KBM-7 (cell line): ENCODE measurements at regions not wholly inside any gene's neighbourhood (a gene's known extent, or its start where the extent isn't known, plus 50 kb on each side); places are given as distances from the start of the nearest gene placed in this dataset.
"Not testable (repeated sequence)": the region's sequence is repeated elsewhere in the genome, so short reads cannot be mapped to it uniquely, and the experiment has no call there.

Source experiments
- DNase-seq: peaks from one replicate; pipeline ENCODE4 v3.0.0-alpha.2; 2015
- in situ Hi-C: fragments of 300-500 bp; cut with MboI; formaldehyde crosslinking; loops from 2 replicates; pipeline ENCODE4 v1.14.3; 2020; ENCODE audit warnings: low sequenced_read_pairs, low pct_unique_long_range_greater_than_20kb, mixed read lengths

DNA sequence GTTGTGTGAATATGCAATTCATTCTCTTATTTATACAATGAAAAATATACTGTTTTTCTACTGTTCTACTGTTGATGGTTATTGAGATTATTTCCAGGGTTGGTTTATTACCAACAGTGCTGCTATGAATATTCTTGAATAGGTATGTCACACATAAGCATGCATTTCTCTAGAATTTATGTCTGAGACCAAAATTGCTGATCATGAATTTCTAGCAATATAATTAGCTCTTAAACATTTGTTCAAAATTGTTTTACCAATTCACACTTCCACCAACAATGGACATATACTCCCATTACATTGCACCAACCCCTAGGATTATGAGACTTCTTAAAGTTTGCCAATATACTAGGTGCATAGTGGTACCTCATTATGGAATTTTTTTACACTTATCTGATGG lies 164.1 kb upstream of the KCNQ5 start:
- no peak for DNase-seq
- in situ Hi-C loops: no loop called here

DNA sequence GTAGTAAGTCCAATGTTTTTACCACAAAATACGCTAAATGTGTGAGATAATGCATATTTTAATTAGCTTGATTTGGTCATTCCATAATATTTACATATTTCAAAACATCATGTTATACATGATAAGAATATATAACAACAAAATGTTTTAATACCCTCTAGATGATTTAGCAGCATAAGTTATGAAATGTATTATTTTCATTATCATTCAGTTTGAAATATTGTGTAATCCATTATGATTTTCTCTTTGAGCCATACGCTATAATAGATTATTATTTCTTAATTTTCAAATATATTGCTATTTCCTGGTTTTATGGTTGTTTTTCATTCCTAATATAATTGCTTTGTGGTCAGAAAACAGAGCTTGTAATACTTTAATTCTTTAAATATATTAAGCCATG lies 163.3 kb upstream of the KCNQ5 start:
- in situ Hi-C loops: no loop called here
- DNase-seq: no peak

DNA sequence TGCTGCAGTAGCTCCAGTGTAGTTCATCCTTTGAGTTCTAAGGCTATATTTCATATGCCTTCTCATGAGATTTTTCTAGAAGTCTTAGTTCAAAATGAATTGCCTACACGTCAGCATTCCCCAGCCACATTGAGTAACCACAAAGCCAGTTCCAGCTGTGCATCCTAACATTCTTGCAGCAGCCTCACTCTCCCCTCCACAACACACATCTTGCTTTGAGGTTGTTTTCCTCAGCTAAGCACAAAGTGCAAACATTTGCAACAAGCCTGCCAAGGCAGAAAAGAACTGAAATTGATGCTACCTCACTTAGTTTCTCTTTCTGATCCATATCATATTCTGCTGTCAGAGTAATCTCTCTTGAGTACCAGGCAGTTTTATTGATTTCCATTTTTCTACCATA lies 160.7 kb upstream of the KCNQ5 start:
- in situ Hi-C loops: no loop called here
- DNase-seq: no peak

DNA sequence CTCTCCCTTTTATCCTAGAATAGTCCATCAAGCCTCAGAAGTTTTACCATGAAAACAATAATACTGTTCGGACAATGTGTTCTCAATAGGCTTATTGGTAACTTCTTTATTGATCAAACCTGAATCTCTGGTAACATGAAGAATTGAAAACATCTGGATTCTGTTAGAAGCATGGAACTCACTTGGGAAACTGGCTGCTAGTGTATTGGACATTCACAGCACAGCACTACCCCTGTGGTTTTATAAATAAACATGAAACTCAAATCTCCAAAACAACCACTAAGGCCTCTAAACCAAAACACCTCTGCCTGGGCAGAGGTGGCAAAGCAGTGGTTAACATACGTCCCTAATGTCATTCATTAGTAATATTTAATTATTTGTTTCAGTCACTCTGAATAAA lies 157.6 kb upstream of the KCNQ5 start:
- DNase-seq: no peak
- in situ Hi-C loops: no loop called here

DNA sequence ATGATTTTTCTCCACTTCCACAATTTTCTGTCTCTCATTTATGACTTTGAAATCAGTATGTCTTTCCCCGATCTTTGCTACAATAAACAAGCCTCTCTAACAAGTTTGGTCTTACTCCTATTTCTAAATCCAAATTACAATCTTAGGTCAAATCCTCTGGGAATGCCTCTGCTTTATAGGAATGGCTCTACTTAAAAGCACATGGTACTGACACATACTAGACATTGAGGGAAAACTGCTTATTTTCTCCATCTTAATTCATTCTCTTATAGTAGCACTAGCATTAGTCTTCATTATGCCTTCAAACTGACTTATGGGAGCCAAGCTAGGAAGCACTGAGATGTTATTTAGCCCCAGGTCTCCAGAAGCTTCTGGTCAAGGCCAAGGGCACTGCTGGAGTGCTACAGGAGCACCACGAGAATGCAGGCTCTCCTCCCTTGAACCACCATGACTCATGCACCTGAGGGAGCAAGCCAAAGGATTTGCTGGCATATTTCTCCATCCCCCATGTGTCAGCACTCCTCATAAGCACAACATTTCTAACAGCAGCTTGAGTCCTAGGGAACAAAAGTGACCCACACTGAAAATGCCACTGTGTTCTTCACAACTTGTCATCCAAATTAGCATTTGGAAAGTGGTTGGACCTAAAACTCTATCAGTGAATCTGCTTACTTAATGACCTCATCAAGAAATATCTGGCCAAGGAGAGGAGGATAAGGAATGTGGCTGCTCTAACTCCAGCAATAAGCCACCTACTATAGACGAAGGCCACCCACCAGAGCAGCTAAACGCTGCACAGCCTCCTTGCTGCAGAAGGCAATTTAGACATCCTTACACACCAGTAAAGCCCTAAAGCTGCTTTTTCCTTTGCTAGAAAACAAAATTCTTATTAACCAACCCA lies 156.8 kb upstream of the KCNQ5 start:
- in situ Hi-C loops: no loop called here
- DNase-seq: no peak

DNA sequence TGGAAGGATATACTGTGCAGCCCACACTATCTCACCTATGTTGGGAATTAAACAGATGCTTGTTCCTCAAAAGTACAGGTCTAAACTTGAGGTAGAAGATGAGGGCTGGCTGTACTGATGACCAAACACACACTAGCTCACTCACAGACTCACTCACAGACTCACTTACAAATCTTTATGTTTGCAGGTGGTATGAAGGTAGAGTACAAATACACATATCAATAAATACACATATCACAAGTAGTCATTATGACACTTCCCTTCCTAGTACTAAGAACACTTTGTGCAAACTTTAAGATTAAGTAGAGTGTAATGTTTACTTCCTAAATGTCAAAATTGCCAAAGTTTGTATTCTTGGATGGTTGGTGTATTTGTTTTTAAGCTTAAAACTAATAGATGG lies 155.4 kb upstream of the KCNQ5 start:
- DNase-seq: no peak
- in situ Hi-C loops: no loop called here

DNA sequence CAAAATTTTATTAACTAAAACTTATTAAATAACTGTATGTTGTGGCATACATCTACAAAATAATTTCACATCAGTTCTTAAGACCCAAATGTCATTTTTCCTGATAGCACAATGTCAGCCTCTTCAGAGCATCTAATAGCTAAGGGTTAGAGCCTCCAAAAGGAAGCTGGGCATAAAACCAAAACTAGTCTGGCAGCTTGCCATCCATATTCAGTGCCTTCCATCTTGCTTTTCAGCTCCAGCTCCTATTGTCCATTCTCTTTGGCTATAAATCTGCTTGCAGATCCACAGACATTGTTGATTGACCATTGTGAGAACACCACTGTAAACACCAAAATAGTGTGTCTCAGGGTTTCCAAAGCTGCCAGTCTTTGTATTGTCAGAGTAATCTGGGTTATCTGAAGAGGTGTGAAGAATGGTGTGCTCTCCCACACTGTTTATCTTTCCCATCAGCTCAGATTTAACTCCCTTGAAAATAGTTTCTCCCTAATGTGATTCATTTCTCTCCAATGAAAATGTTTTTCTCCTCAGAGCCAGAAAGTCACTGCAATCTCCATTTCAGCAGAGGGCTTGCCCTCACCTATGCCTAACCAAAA lies 154.8 kb upstream of the KCNQ5 start:
- in situ Hi-C loops: no loop called here
- DNase-seq: no peak

DNA sequence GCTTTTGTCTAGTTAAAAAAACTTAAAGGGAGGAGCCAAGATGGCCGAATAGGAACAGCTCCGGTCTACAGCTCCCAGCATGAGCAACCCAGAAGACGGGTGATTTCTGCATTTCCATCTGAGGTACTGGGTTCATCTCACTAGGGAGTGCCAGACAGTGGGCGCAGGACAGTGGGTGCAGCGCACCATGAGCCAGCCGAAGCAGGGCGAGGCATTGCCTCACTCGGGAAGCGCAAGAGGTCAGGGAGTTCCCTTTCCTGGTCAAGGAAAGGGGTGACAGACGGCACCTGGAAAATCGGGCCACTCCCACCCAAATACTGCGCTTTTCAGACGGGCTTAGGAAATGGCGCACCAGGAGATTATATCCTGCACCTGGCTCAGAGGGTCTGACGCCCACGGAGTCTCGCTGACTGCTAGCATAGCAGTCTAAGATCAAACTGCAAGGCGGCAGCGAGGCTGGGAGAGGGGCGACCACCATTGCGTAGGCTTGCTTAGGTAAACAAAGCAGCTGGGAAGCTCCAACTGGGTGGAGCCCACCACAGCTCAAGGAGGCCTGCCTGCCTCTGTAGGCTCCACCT lies 152.4 kb upstream of the KCNQ5 start:
- DNase-seq, in situ Hi-C loops: not testable (repeated sequence)

DNA sequence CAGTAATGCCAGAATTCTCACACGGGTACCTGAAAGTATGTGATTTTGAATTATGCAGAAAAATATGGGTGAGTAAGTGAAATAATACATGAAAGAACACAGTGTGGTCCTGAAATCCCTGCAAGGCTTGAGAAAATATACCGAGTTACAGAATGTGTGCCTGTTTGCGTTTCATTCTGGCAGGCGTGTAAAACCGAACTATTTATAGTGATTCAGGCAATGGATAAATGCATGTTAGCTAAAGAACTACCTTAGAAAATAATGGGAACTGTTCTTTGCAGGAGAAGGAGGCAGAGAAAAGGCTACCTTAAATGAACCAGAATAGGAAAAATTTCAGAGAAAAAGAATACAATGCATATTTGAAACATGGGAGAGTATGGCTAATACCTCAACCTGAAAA lies 145.8 kb upstream of the KCNQ5 start:
- no peak for DNase-seq
- in situ Hi-C loops: no loop called here

DNA sequence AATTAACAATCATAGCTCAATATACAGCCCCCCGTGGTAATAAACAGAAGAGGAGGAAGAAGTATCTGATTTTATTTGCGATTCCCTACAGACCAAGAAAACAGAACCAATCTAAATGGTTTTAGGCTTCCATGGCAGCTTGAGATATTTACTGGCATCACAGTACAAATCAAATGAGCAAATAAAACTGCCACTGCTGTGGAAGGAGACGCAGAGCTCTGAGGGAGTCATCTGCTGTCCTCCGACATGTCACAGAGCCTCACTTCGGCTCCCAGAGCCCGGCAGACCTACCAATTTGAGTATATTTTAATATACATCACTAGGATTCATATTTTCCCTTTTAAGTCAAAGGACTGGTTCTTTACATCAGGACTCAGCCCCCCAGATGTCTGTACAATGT lies 145.2 kb upstream of the KCNQ5 start:
- DNase-seq: no peak
- in situ Hi-C loops: no loop called here

DNA sequence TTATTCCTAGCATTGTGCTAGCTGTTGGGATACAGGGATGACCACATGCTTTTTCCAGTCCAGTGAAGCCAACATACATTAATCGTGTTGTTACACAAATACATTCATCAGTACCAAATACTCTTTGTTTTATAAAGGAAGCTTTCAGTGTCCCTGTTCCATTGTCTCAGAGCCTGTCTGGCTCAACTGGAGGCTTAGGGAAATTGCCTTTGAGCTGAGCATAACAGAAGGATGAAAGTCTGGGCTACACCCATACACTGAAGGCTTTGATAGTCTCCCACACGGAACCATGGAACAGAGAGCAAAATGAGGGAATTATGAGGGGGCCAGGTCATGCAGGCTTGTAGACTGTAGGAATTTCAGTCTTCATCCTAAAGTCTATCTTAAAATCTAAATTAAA lies 126.4 kb upstream of the KCNQ5 start:
- DNase-seq: no peak
- in situ Hi-C loops: no loop called here

DNA sequence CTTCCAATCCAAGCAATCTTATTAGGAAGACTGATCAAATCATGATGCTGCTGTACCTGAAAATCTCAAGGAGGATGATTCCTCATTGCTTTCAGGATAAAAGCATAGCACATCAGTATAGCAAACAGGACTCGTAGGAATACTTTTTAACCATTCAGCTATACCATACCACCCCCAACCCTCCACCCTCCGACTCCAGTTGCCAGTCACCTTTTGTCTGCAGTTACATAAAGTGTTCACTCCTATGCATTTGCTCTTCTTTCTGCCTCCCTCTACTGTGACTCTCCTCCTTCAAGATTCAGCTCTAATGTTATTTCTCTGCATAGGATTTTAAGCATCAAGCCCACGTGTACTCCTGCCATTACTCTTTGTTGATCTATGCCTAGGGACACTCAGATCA lies 124.7 kb upstream of the KCNQ5 start:
- DNase-seq: no peak
- in situ Hi-C loops: no loop called here

DNA sequence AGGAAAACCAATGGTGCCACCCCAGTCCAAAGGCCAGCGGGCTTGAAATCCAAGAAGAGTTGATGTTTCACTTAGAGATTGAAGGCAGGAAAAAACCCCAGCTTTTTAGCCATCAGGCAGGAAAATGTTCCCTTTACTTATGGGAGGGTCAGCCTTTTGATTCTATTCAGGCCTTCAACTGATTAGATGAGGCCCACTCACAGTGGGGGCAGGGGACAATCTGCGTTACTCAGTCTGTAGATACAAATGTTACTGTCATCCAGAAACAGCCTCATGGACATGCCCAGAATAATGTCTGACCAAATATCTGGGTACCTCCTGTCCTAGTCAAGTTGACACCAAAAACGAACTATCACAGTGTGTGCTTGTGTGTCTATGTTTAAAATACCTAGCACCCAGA lies 121.2 kb upstream of the KCNQ5 start:
- DNase-seq: no peak
- in situ Hi-C loops: no loop called here

DNA sequence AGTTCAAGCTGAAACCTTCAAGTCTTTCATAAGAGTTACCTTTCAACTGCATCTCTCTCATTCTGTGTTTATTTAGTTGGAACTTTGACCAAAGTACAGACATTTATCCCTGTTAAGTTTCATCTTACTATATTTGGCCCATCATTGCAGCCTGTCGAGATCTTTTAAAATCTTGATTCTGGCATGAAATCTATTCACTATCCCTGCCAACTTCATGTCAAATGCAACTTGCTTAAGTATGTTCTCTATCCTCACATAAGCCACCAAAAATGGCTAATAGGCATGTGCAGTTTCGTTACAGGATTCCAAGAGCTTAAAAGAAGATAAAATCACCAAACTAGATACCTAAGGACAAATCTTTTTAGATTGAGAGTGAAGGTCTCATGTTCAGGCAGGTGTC lies 117.5 kb upstream of the KCNQ5 start:
- in situ Hi-C loops: no loop called here
- DNase-seq: no peak

DNA sequence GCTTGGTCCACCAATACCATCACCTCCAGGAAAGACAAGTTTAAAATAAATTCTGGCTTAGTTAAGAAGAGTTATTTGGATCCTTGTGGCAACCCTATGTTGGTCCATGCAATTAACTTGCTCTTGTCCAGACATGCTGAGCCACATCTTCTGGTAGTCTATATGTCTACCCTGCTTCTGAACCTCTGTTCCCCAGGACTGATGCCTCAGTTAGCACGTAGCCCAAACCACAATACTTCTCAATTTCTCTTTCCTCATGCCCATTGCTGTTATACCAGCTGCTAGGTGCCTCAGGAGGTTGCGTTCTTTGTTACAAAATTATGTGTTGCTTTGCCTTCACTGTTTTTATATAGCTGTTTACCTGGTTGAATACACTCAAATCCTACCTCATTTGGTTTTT lies 116.4 kb upstream of the KCNQ5 start:
- in situ Hi-C loops: no loop called here
- no peak for DNase-seq

DNA sequence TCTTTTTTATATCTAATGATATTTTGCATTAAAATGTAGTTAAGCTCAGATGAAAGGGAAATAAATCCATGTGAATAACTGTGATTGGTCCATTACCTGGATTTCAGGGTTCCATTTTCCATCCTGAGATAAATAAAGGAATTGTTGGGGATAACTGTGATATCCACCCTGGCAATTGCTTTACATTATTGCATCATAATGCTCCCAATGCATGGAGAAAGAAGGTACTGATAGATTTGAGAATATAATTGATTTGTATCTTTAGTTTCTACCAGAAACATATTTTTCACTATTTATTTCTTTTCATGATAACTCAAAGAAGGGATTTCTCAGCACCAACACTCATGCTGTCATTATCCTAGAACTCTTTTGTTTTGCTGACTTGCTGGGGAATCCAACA lies 102.0 kb upstream of the KCNQ5 start:
- DNase-seq: no peak
- in situ Hi-C loops: no loop called here

DNA sequence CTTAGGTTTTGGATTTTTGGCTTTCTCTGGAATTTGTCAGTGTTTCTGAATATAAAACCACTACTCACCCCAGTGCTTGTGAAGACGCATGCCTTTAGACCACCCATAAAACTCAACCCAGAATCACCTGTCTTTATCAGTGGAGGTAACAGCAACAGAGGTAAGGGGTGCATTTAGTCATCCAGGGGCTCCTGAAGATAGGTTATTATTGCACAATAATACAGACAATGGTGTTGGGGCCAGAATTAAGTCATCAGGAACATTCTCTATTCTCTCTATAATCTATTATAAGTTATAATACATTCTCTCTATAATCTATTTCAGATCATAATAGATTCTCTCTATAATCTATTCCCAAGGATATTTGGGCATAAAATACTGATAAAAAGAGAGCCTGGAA lies 100.2 kb upstream of the KCNQ5 start:
- in situ Hi-C loops: no loop called here
- DNase-seq: no peak

DNA sequence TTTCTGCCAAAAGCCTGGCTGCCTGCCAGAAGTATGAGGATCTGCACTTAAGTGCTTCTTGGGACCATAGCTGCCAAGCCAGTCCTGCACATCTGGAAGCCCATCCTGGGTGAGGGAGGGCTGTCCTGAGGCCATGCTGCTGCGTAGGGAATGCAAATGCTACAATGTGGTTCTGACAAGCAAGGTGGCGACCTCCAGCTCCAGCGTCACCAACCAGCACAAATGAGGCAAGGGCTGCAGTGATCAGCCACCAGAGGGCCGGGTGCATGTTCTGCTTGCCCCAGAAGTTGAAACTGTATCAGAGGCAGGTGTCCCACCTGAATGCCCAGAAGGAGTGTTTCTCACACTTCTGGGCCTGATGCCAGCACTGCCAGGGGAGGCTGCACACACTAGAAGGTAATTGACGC lies 99.1 kb upstream of the KCNQ5 start:
- in situ Hi-C loops: no loop called here
- DNase-seq: peak; percentile 29

DNA sequence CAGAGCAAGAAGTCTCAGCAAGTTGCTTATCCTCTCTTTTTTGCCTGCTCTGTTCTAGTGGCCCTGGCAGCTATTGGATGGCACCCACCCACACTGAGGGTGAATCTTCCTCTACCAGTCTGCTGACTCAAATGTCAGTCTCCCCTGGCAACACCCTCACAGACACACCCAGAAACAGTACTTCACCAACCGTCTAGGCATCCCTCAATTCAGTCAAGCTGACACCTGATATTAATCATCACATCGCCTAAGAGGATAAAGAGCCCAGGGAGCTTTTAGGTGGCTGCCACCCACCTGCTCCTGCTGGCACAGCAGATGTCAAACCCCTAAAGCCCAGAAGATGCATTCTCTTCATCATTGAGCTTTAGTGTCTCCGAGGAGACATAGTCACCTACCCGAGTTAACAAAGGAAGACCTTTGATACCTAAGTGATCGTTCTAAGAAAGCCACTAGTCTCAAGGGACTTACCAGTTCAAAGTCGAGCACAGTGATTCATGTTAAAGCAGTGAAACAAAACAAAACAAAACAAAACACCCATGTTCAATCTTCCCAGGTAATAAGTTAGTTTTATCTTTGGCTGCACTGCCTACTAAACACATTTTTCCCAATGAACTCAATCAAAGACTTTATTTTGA lies 97.7 kb upstream of the KCNQ5 start:
- DNase-seq: no peak
- in situ Hi-C loops: no loop called here

DNA sequence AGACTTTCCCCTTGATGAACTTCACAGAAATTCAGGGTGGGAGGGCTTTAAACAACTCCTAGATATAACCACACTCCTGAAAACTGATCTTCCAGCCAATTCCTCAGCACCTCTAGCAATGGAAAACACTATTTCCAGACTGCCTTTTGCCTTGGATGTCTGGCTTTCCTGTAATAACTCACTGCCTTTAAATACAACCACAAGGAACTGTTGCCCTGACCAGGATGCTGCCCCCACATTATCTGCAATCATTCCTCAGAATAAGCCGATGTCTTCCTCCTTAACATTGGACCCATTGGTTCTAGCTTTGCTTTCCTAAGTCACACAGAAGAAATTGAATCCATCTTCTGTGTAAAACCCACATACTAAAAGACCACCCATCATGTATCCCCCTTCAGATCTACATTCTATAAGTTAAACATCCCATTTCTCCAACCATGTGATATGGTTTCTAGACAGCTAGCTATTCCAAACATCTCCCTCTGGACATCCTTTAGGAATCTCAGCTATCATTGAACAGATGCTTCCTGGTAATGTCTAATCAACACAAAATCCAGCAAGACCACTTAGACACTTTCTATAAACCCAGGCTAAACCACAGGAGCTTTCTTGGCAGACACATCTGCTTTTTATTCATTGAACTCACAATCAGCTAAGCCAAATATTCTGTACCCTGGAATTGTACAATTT lies 95.9 kb upstream of the KCNQ5 start:
- no peak for DNase-seq
- in situ Hi-C loops: no loop called here
